GM10248 (cell line): ENCODE measurements at regions not wholly inside any gene's neighbourhood (a gene's known extent, or its start where the extent isn't known, plus 50 kb on each side); places are given as distances from the start of the nearest gene placed in this dataset.

Experiments used
- CTCF ChIA-PET: fragments of 300-600 bp; sonication (Branson Sonifier 250); formaldehyde crosslinking; extraction: SDS; loops from one replicate; lab custom pipeline; 2021; ENCODE audit warnings: antibody characterized with exemption; lab: Yijun Ruan, JAX
- POLR2A ChIA-PET: fragments of 350-650 bp; sonication (Branson Sonifier 250); formaldehyde crosslinking; extraction: SDS; loops from one replicate; lab custom pipeline; 2020; ENCODE audit warnings: antibody characterized with exemption; lab: Yijun Ruan, JAX
- DNase-seq: peaks from one replicate; pipeline ENCODE4 v3.0.0; 2012; ENCODE audit errors: extremely low spot score
- CTCF ChIP-seq: IDR thresholded peaks from 2 replicates; pipeline ENCODE4 v1.5.1; 2012; ENCODE audit warnings: mild to moderate bottlenecking, low read depth; ENCODE audit errors: extremely low read depth, missing control alignments, control extremely low read depth

GRCh38 chr22:48238966-48239365 lies 1476.5 kb downstream of the TBC1D22A start:
- ChIA-PET POLR2A (no interaction called here), CTCF (no interaction called here)
- no peak for DNase-seq
- no peak for TF ChIP-seq CTCF

GRCh38 chr22:48238284-48238915 lies 1476.0 kb downstream of the TBC1D22A start:
- ChIA-PET CTCF (no interaction called here), POLR2A (no interaction called here)
- DNase-seq: no peak
- TF ChIP-seq CTCF: no peak

- ChIA-PET CTCF (no interaction called here), POLR2A (no interaction called here)
- DNase-seq: no peak
- no peak for TF ChIP-seq CTCF
Measured at GRCh38 chr22:48237466-48238283, 1475.2 kb downstream of the TBC1D22A start.

- ChIA-PET POLR2A (no interaction called here), CTCF (no interaction called here)
- no peak for TF ChIP-seq CTCF
- DNase-seq: no peak
Measured at GRCh38 chr22:48236261-48236660, 1473.8 kb downstream of the TBC1D22A start.

- no peak for DNase-seq
- no peak for TF ChIP-seq CTCF
- POLR2A ChIA-PET: no interaction called here
- CTCF ChIA-PET: no interaction called here
Measured at GRCh38 chr22:48235744-48236143, 1473.3 kb downstream of the TBC1D22A start.

- ChIA-PET POLR2A (no interaction called here), CTCF (no interaction called here)
- TF ChIP-seq CTCF: no peak
- DNase-seq: no peak
Measured at GRCh38 chr22:48234011-48234410, 1471.6 kb downstream of the TBC1D22A start.
